Eye (tissue), 1 donor: ENCODE measurements at regions not wholly inside any gene's neighbourhood (a gene's known extent, or its start where the extent isn't known, plus 50 kb on each side); places are given as distances from the start of the nearest gene placed in this dataset.

ENCODE experiments used
- DNase-seq: peaks from one replicate; pipeline ENCODE4 v3.0.0-alpha.2; 2015

DNA sequence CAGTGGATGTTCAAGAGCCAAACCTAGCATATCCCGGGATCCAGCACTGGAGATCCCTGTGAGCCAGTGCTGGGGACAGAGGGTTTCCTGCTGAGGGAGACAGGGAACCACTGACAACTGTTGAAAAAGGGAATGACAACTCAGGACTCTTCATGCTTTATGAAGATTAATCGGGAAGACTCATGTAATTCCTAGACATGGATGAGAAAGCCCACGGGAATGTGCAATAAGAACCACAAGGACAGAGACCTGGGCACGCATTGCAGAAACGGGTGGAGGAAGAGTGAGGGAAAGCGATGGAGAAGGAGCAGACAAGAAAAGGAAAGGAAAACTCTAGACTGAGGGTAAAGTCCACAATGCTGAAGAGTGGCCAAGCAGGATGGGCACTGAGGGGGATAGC lies 296.0 kb downstream of the PCNX1 start:
- no peak for DNase-seq

DNA sequence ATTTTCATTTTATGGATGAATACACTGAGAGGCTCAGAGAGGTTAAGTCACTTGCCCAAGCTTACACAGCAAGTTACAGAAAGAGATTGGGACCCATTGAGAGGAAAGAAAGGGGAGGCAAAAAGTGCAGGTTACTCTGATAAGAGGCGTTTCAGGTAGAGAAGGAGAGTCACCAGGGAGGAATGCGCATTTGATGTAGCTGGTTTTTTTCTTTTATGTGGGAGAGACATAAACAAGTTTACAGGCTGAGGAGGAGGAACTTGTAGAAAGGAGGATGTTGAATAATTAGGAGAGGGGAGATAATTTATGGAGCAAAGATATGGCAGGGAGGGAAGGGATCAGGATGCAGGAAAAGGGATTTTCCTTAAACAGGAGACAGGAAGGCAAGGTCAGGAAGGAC lies 297.0 kb downstream of the PCNX1 start:
- DNase-seq = no peak

DNA sequence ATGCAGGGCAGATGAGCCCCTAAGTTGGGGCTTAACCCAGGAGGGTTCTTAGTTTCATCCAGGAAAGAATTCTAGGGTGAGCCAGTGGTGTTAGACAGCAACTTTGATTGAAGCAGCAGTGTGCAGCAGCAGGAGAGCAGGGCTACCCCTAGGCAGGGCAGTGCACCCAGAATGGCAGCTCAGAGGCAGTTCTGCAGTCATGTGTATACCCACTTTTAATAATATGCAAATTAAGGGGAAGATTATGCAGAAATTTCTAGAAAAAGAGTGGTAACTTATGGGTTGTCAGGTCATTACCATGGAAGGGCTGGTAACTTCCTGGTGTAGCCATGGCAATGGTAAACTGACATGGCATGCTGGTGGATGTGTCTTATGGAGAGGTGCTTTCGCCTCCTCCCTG lies 297.5 kb downstream of the PCNX1 start:
- DNase-seq = no peak

DNA sequence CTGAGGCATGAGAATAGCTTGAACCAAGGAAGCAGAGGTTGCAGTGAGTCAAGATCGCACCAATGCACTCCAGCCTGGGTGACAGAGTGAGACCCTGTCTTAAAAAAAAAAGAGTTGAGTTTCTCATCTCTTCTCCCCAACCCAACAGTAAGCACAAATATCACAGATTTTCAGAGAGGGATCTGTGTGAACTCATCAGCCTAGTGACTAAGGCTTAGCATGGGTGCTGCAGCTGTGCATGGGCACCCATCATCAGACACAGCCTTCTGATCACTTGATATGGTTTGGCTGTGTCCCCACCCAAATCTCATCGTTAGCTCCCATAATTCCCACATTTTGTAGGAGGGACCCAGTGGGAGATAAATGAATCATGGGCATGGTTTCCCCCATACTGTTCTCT lies 298.9 kb downstream of the PCNX1 start:
- DNase-seq = no peak

DNA sequence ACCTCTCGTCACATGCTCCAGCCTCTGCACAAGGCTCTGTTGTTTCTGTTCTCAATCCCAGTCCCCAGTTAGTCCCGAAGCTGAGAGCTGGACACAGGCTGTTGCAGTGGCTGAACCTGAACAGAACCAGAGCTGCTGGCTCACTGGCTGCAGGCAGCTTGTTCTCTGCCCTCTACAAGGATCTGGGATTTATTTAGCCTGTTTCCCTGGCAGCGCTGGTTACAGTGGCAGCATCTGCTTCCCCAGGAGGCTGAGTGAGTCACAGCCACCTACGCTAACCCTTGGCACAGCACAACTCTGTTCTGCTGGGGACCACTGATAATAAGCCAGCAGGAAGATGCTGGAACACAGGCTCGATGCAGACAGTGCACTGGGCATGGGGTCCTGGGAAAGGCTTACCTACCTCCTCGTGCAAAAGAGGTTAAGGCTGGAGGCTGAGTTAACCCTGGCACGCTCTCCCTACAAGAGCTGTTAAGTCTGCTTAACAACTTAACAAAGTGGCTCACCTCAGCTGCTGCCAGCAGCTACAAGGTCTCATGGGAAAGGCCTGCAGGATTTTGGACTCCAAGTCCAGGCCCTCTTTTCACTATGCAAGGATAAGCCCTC lies 299.6 kb downstream of the PCNX1 start:
- no peak for DNase-seq

DNA sequence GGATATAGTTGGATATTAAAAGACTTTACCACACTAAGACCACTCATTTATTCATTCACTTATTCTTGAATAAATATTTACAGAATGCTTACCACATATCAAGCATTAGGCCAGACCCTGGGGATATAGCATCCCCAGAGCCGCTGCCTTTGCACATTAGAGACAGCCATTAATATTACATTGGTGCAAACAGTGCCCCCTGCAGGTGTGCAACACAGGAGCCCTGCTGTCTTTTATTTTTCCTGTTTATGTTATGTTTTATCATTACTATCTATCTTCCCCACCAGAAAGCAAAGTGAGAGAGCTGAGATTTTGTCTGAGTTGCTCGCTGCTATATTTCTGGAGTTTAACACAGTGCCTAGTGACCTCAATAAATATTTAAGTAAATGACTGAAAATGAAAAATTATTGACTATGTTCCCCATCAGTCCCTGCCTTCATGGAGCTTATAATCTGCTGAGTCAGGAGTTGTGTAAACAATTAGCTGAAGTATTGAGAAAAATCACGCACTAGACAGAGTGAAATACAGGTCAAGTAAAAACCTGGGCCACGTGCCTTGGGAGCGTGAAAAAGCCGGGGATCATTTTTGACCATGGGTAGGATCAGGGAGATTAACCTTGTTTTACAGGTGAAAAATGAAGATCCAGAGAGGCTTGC lies 301.6 kb downstream of the PCNX1 start:
- DNase-seq = no peak

DNA sequence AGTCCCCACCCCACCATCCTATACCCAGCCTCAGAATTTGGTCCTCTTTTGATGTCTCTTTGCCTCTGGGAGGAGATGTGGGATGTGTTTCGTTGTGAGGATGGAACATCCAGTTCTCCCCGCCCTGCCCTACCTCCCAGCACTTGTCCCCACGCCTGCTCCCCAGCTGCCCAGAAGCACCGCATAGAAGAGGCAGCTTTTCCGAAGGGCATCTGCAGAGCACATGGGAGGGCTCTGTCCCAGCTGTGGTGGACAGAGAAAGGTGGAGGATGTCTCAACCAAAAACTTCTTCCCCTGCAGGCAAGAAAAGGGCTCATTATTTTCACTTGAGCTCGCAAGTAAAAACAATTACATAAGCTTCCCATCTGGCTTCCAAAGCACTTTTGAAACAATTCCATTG lies 302.6 kb downstream of the PCNX1 start:
- DNase-seq = no peak

DNA sequence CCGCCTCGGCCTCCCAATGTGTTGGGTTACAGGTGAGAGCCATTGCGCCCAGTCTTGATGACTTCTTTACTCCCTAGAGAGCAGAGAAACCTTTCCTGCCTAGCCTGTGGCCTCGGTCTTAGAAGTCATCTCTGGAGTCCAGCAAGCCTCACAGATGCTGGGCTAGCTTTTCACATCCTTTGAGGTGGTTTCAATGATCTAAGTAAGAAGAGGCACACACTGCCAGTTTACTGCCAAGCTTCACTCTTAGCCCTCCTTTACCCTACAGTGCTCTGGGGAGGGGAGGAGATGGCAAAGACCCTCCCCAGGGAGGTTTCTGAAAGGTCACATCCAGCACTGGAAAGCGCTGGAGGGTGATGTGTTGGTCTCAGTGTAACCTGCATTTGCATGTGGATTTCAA lies 304.8 kb downstream of the PCNX1 start:
- no peak for DNase-seq

DNA sequence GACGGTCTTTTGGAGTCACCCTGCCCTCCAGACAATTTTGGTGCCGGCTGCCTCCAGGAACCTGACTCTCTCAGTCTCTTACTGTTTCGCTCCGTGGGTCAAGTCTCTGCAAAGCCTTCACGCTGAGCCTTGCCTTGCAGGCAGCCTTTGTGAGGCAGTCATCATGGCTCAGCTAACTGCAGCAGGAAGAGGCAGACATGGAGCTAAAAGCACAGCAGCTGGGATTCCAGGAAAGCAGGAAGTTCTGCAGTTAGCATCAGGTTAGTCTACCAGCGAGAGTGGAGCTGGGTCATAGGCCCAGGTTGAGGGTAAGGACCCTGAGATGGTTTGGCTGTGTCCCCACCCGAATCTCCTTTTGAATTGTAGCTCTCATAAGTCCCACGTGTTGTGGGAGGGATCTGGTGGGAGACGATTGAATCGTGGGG lies 305.4 kb downstream of the PCNX1 start:
- DNase-seq = peak; percentile 20

DNA sequence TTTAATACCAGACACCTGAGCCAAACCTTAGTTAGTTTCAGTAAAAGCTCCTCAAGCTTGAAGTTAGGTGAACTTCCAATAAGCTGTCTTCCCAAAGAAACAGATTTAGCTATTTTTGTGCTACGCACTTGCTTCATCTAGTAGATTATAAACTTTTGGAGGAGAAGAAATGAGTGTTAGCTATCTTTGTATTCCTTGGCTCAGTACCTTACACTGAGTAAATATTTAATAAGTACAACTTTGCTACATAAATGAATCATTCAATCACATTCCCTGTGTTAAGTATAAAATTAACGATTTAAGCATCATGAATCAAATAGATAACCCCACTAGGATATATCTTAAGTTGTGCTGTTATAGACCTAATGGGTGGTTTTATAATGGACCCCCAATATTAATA lies 307.0 kb downstream of the PCNX1 start:
- DNase-seq = no peak

DNA sequence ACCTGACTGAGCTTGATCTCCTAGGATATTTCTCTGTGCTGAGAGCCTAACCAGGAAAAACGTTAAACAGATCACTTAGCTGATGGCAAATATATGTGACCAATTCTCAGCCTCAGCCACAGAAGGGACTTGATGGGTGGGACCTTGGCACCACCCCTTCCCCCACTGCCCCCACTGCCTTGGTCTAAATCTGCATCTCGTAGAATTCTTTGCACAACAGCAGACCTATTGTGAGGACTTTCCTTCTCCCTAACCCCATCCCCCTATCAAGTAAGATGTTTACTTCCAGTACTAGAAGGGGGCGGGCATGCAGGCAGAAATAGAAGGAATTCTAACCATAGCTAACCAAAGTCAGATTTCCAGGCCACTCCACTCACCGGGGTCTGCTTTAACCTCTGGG lies 313.2 kb downstream of the PCNX1 start:
- no peak for DNase-seq

DNA sequence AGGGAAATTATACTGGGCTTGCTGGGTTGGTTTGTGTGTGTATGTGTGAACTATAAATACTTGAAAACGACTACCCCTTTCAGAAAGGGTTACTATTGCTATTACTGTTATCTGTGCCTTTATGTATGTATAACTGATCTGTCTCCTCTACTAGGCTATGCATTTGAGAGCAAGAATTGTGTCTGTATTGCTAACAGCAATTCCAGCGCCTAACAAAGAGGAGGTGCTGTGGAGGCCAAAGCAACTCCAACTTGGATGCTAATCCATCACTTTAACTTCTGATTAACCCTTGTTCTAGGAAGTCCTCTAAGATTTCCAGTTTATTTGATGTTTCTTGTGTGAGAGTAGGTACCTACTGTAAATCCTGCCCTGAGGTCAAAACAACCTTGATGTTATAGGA lies 313.9 kb downstream of the PCNX1 start:
- DNase-seq = no peak

DNA sequence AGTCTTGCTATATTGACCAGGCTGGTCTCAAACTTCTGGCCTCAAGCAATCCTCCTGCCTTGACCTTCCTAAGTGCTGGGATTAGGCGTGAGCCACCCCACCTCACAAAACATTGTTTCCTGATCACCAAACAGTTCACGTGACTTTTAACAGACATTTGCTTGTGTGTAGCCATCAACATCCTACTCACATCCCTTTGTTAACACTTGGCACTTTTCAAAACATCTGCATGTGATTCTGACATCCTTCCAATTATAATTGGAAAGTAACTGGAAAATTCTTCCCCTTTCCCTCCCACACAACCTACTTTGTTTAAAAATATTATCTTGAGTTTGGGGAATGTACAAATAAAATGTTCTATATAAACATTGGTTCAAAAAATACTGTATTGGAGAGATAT lies 317.9 kb downstream of the PCNX1 start:
- DNase-seq = no peak

DNA sequence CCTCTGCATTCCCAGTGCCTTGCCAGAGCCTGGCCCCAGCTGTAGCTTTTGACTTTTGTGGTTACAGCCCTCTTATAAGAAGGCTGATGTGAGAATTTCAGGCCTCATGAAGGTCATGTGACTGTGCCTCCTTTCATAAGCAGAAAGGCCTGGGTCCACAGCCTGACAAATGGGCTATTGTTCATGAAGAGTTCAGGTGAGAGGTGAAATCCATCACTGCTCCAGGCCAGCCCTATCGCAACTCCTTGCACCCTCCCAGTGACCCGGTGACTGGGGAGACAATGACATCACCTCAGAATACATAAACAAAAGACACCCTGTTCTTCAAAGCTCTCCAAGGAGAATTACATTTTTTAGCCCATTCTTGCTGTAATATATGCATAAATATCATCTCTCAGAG lies 321.5 kb downstream of the PCNX1 start:
- no peak for DNase-seq

DNA sequence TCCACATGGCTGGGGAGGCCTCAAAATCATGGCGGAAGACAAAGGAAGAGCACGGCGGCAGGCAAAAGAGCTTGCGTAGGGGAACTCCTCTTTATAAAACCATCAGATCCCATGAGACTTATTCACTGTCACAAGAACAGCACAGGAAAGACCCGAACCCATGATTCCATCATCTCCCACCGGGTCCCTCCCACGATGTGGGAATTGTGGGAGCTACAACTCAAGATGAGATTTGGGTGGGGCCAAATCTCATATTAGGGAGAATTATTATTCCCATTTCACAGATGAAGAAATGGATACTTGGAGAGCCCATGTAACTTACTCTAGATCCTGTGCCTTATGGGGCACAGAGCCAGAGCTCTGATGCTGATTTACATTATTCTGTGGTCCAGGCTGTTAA lies 322.6 kb downstream of the PCNX1 start:
- DNase-seq = no peak

DNA sequence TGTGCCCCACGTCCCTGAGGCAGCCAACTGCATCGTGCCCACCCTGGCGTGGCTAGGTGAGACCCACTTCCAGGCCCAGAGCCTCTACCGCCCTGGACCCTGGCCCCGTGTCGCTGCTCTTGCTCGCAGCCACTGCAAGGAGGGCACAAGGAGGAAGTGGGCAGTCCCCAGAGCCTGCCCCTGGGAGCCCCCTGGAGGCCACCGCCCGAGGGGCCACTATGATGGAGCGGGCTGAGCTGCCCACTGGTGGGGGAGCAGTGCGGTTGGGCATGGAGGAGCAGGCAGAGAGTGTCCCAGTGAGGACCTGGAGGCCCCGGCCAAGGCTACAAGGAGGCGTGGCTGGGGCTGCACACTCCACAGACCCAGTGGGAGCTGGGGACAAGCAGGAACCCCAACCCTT lies 323.6 kb downstream of the PCNX1 start:
- no peak for DNase-seq

DNA sequence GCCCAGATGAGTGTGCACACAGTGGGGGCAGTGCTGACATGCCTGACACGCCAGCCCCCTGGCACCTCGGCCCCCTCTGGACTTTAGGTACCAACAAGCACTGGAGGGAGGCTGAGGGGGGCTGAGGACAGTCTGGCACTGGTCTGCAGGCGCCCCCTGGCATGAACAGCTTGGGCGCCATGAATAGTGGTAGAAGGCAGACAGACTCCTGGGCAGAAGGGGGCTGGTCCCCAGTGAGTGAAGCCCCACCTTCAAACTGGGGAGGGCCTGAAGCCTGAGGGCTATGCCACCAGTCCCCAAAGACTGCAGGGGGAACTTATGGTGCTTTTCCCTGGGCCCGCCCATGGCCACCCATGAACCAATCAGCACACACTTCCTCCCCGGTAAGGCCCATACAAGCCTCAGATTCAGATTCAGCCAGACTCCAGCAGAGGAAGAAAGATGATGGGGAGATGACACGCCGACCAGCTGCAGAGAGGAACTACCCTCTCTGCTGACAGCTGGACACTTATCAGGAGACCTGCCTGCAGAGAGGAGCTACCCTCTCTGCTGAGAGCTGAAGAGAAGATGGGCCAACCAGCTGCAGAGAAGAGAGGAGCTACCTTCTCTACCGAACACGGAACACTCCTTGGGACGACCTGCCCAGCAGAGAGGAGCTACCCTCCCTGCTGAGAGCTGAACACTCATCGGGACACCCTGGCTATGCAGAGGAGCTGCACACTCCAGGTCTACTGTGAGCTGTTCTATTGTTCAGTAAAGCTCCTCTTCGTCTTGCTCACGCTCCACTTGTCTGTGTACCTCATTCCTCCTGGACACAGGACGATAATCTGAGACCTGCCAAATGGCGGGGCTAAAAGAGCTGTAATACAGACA lies 324.5 kb downstream of the PCNX1 start:
- no peak for DNase-seq

DNA sequence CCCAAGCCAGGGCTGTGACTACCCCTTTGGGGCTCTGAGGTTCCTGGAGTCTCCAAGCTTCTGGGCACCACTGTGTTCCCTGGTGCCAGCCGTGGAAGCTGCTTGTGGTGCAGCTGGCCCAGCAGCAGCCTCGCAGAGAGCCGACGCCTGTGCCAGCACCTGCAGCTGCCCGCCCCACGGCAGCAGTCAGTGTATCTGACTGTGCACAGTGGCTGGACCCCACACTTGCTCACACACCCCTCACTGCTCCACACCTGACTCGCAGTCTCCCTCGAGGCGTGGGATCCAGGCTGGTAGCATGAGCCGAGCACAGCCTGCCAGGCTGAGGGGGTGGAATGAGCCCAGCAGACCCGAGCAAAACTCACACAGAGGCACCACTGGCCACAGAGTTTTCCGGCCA lies 325.2 kb downstream of the PCNX1 start:
- DNase-seq = no peak

DNA sequence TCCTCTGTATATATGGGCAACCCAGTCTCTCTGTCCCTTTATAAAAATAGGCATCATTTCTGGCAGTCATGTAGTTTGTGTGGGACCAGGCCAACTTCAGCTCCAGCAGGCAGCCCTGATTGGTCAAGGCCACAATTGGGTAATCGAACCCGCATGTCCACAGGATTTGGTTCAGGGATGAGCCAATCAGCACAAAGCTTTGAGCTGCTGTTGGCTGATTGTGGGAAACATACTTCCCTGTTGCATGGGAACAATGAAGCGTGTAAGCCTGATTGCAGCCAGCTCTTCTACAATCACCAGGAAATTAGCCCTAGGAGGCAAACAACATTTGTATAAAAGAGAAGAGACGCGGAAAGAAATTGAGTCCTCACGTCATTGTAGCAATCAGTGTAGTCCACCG lies 328.6 kb downstream of the PCNX1 start:
- peak; percentile 68 for DNase-seq

DNA sequence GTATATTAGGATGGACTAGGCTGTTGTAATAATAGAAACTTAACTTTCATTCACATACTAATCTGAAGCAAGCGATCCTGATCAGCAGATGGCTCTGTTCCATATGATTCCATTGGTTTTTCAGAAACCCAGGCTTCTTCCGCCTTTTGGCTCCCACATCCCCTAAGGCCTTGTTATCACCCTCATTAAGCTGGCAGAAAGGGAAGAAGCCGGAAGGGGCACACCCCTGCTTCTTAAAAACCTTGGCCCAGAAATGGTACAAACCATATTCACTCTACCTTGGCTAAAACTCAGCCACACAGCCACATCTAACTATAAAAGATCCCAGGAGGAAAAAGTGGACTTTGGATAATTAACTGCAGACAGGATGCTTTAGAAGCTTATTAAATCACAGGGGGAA lies 329.2 kb downstream of the PCNX1 start:
- peak; percentile 49 for DNase-seq

DNA sequence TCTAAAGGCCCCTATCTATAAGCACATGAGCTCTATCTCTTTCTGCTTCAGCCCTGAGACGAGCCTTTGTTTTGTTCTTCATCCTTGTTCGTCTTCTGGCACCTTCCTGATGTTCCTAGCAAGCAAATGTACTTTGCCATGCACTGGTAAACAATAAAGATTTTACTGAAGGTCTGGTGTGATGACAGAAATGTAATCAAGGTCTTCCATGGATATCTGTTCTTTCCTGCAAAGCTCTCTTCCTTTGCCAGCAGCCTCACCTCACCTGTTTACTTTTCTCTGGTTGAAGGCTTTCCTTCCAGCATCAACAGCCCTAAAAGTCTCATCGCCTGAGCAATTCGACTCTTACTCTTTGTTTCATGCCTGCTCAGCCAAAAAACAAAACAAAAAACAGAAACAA lies 330.3 kb downstream of the PCNX1 start:
- no peak for DNase-seq

DNA sequence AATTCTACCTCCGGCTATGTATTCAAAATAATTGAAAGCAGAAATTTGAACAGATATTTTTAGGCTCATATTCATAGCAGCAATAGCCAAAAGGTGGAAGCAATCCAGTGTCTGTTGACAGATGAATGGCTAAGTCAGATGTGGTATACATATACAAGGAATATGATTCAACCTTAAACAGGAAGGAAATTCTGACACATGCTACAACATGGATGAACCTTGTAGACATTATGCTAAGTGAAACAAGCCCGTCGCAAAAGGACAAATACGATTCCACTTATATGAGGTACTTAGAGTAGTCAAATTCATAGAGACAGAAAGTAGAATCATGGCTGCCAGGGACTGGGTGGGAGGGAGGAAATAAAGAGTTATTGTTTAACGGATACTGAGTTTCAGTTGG lies 331.6 kb downstream of the PCNX1 start:
- DNase-seq = no peak

DNA sequence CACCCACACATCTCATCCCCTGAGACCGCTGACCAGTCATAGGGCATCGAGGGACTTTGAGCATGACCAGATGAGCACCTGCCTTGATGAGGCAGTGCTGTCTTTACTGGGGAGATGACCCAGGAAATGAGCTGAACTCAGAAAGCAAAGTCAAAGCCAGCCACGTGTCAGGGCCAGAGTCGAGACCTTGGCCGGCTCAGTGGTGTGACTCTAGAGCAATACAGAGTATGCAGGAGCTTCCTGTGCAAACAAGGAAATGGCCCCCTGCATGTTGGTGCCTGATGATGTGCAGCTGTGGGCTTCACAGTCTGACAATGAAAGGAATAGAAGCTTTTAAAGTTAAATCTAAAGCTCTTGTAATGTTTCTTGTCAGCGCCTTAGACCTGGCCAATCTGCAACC lies 332.9 kb downstream of the PCNX1 start:
- DNase-seq = no peak

DNA sequence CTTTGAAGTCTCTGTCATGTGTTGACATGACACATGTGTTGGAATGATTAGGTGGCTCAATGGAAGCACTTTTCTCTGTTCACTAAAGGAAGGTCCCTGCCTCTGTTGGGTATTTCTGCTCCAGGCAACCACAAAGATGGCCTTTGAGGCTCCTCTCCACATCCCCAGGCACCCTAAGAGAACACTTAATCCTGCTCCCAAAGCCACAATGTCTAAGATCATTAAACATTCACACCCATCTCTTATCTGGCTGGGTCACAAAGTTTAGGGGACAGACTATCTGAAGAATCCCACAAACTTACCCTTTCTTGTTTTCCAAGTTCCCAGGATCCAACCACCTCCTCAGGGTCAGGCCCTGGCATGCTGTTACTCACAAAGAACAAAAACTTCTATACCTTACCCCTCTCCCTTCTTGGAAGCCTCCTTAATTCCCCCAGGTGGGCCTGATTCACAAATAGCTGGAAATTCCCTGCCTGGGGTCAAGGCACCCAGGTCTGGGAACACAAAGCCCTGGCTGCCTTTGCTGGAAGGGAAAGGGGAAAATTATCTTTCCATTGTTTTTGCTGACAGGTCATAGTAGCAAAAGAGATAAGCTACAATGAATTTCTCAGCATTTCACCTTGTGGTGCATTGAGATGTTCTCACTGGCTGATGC lies 333.7 kb downstream of the PCNX1 start:
- DNase-seq = no peak
